Bronchial epithelial cell (primary cell): ENCODE measurements at regions not wholly inside any gene's neighbourhood (a gene's known extent, or its start where the extent isn't known, plus 50 kb on each side); places are given as distances from the start of the nearest gene placed in this dataset.

Source experiments
- DNase-seq: peaks from one replicate; pipeline ENCODE4 v3.0.0-alpha.2; 2010; ENCODE audit warnings: low read depth
- FAIRE-seq: peaks from 2 replicates; lab custom pipeline; 2011; peaks lifted over from hg19 to GRCh38; lab: Jason Lieb, UNC
- H3K27me3 ChIP-seq: 2 replicates; pipeline ENCODE4 v1.5.1; 2011; ENCODE audit warnings: low read length; ENCODE audit not compliant: control insufficient read depth, insufficient read depth
- H3K36me3 ChIP-seq: 2 replicates; pipeline ENCODE4 v1.5.1; 2011; ENCODE audit warnings: low read length; ENCODE audit not compliant: control insufficient read depth, insufficient read depth
- H3K4me3 ChIP-seq: 2 replicates; pipeline ENCODE4 v1.5.1; 2011; ENCODE audit warnings: mild to moderate bottlenecking, low read depth, low read length, control low read depth
- TF ChIP-seq, protein P1 (sequence below): IDR thresholded peaks from 2 replicates; pipeline ENCODE4 v1.5.1; 2011; ENCODE audit warnings: mild to moderate bottlenecking, moderate library complexity, low read length, control low read depth, inconsistent platforms; ENCODE audit not compliant: insufficient read depth, severe bottlenecking

DNA sequence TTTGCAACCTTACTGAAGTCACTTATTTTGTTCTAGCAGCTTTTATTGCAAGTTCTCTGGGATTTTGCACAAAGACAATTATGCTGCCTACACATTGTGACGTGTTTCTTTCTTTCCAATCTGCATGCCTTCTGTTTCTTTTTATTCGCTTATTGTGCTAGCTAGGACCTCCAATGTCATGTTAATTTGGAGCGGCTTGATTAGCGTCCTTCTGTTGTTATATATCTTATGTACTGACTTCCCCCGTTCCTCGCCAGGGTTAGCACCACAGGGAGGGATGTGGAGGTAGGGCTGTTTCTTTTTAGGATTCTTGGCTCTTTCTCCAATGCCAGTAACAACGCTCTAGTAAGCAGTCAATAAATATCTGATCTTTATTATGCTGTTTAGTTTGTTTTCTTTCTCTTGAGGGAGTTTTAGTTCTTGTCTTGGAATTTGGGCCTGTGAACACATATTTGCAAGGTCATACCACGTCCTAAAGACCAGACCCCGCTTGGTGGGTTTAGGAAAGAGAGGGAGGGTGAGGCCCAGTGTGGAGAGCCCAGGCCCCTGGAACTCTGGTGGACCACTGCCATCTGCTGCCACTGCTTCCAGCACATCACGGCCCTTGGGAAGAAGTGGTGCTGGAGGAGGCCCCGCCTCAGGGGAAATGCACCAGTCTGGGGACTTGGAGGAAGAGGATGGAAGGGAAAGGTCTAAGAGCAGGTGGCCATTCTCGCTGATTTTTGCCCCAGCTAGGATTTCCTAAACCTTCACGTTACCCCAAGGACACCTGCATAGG lies 129.1 kb downstream of the TRIML1 start:
- FAIRE-seq (no peak), DNase-seq (no peak)
- H3K4me3 ChIP-seq, result no peak overlapping the region
- H3K36me3 ChIP-seq, result no peaks in the 10 kb centered on the region
- no peaks in the 10 kb centered on the region for H3K27me3 ChIP-seq
- TF ChIP-seq, protein P1, sequence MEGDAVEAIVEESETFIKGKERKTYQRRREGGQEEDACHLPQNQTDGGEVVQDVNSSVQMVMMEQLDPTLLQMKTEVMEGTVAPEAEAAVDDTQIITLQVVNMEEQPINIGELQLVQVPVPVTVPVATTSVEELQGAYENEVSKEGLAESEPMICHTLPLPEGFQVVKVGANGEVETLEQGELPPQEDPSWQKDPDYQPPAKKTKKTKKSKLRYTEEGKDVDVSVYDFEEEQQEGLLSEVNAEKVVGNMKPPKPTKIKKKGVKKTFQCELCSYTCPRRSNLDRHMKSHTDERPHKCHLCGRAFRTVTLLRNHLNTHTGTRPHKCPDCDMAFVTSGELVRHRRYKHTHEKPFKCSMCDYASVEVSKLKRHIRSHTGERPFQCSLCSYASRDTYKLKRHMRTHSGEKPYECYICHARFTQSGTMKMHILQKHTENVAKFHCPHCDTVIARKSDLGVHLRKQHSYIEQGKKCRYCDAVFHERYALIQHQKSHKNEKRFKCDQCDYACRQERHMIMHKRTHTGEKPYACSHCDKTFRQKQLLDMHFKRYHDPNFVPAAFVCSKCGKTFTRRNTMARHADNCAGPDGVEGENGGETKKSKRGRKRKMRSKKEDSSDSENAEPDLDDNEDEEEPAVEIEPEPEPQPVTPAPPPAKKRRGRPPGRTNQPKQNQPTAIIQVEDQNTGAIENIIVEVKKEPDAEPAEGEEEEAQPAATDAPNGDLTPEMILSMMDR, result no peak

DNA sequence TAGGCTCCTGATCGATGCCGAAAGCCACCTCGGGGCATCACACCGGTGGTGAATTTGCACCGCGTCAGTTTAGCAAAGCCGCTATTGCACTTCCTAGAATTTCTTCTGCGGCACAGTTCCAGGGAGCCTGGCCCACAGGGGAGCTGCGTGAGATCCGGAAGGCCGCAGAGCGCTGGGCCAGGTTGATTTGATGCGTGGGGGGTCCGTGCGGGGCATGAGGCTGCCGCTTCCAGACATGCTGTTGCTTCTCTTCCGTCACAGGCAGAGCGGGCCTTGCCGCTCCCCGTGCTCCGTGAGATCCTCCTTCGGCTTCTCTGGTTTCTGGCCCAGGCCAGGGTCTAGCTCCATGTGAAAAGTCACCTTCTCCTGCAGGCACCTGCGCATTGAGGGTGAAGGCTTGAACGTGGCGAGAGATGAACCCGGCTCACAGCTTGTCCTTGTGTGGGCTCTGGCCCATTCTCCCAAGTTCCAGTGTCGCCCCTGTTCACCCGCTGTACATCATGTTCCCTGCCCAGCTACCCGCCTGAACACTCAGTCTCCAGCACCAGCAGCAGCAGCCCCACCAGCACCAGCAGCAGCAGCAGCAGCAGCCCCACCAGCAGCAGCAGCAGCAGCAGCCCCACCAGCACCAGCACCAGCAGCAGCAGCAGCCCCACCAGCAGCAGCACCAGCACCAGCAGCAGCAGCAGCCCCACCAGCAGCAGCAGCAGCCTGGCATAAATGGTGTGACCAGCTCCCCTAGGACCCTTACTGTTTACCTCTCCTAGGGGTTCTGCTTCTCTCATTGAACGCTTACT lies 131.2 kb downstream of the TRIML1 start:
- Histone ChIP-seq H3K27me3 (no peaks in the 10 kb centered on the region), H3K4me3 (no peak overlapping the region), H3K36me3 (no peaks in the 10 kb centered on the region)
- FAIRE-seq (no peak), DNase-seq (no peak)
- TF ChIP-seq, protein P1, result no peak

DNA sequence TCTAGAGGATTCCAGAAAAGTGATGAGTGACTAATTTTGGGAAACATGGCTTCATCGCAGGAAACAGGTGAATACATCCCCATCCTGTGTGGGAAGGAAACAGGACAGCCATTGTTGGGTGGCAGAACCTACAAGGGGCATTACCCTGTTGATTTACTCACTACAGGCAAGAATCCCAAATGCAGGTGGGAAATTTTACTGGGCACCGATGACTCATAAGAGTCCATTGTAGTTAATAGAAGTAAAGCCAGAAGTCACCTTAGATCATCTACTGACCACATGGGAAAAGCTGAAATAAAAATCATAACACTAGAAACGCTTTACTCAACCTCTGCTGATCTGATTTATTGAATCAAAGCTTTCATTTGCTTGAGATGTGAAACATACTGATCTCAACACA lies 136.4 kb downstream of the TRIML1 start:
- FAIRE-seq (no peak), DNase-seq (no peak)
- no peaks in the 10 kb centered on the region for H3K36me3 ChIP-seq
- no peak overlapping the region for H3K4me3 ChIP-seq
- no peaks in the 10 kb centered on the region for H3K27me3 ChIP-seq
- TF ChIP-seq, protein P1, result no peak

DNA sequence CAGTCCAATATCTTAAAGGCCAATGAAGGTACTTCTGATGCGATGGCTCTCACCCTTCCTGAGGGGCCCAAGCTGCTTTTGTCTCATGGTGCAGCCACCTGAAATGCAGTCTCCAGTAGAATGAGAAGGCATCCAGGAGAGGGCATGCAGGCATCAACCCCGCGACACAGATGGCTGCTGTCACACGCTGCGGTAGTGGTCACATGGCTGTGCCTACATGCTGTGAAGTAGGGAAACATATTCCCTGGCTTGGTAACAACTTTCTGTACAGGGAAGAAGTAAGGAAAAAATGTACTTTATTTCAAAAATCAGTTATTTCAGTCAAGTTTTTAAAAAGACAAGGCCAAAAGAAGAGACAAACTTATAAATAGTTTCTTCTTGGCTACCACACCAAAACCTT lies 139.9 kb downstream of the TRIML1 start:
- no peaks in the 10 kb centered on the region for H3K27me3 ChIP-seq
- TF ChIP-seq, protein P1, result no peak
- H3K4me3 ChIP-seq, result no peak overlapping the region
- DNase-seq (no peak), FAIRE-seq (no peak)
- no peaks in the 10 kb centered on the region for H3K36me3 ChIP-seq

DNA sequence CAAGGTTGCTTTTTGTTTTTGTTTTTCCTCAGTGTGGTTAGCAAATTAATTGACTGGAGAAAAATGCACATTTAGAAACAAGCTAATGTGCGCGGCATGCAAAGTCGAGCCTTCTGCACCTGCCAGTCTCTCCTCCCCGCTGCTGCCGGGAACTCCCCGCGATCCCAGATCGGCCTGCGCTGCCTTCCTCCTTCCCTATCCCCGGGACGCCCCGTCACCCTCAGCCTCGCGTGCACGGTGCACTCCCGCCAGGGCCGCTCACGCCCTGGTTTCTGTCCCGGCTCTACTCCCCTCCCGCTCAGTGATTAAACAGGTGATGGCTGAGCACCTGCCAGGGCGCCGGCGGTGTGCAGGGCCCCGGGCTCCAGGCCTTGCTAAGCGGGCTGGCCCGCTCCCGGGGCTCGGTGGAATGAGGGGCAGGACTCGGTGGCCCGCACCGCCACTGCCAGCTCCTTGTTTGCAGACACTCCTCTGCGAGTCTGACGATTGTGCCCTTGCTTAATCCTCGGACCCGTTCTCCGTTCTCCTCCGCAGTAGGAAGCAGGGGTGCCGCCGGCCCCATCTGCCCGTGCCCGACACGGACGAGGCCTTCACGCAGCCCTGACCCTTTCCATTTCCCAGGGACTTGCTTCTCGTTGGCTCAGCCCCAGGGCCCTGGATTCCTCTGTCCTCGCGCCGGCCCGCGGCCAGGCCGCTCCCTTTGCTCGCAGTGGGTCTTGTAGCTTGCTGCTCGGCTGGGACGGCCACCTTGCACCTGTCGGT lies 143.4 kb downstream of the TRIML1 start:
- DNase-seq (no peak), FAIRE-seq (no peak)
- Histone ChIP-seq H3K4me3 (no peak overlapping the region), H3K27me3 (no peaks in the 10 kb centered on the region), H3K36me3 (no peaks in the 10 kb centered on the region)
- TF ChIP-seq, protein P1, result no peak
